HG02938 (cell line): ENCODE measurements at regions not wholly inside any gene's neighbourhood (a gene's known extent, or its start where the extent isn't known, plus 50 kb on each side); places are given as distances from the start of the nearest gene placed in this dataset.
A peak's percentile ranks its signal among the peaks of the same experiment; 100 is the strongest.

ENCODE experiments used
- ATAC-seq: cut with Tn5 transposase; IDR thresholded peaks from one replicate; pipeline ENCODE4 v1.9.1; 2021; ENCODE audit warnings: mild to moderate bottlenecking, moderate library complexity; ENCODE audit not compliant: unreplicated experiment

GRCh38 chr3:181457190-181457589 lies 254.5 kb upstream of the SOX2 start:
- no peak for ATAC-seq

- no peak for ATAC-seq
Measured at GRCh38 chr3:181455276-181455675, 256.4 kb upstream of the SOX2 start.

- ATAC-seq, result no peak
Measured at GRCh38 chr3:181454451-181455027, 257.2 kb upstream of the SOX2 start.

- ATAC-seq, result no peak
Measured at GRCh38 chr3:181446741-181447140, 265.0 kb upstream of the SOX2 start.

- no peak for ATAC-seq
Measured at GRCh38 chr3:181442066-181442465, 269.7 kb upstream of the SOX2 start.

GRCh38 chr3:181432992-181433391 lies 278.7 kb upstream of the SOX2 start:
- ATAC-seq, result no peak

- no peak for ATAC-seq
Measured at GRCh38 chr3:181431748-181432147, 280.0 kb upstream of the SOX2 start.

GRCh38 chr3:181425074-181425473 lies 286.7 kb upstream of the SOX2 start:
- ATAC-seq, result no peak

GRCh38 chr3:181418233-181418632 lies 293.5 kb upstream of the SOX2 start:
- ATAC-seq, result no peak

- no peak for ATAC-seq
Measured at GRCh38 chr3:181417748-181418147, 294.0 kb upstream of the SOX2 start.

- no peak for ATAC-seq
Measured at GRCh38 chr3:181410870-181411269, 300.9 kb upstream of the SOX2 start.

- ATAC-seq, result no peak
Measured at GRCh38 chr3:181403876-181404660, 307.7 kb upstream of the SOX2 start.

GRCh38 chr3:181402347-181402746 lies 309.4 kb upstream of the SOX2 start:
- no peak for ATAC-seq

- no peak for ATAC-seq
Measured at GRCh38 chr3:181384970-181385369, 326.8 kb upstream of the SOX2 start.

GRCh38 chr3:181383760-181384159 lies 328.0 kb upstream of the SOX2 start:
- no peak for ATAC-seq

- ATAC-seq, result no peak
Measured at GRCh38 chr3:181383201-181383600, 328.5 kb upstream of the SOX2 start.

- ATAC-seq, result no peak
Measured at GRCh38 chr3:181382656-181383055, 329.1 kb upstream of the SOX2 start.

- no peak for ATAC-seq
Measured at GRCh38 chr3:181379278-181379677, 332.4 kb upstream of the SOX2 start.

- ATAC-seq, result no peak
Measured at GRCh38 chr3:181369637-181370036, 342.1 kb upstream of the SOX2 start.

GRCh38 chr3:181363231-181363630 lies 348.5 kb upstream of the SOX2 start:
- no peak for ATAC-seq

GRCh38 chr3:181362378-181362777 lies 349.3 kb upstream of the SOX2 start:
- ATAC-seq, result no peak

- ATAC-seq, result peak; percentile 66
Measured at GRCh38 chr3:181358562-181358961, 353.2 kb upstream of the SOX2 start.

GRCh38 chr3:181358060-181358459 lies 353.7 kb upstream of the SOX2 start:
- peak; percentile 15 for ATAC-seq
